IPS-NIHi11 (cell line): ENCODE measurements at regions not wholly inside any gene's neighbourhood (a gene's known extent, or its start where the extent isn't known, plus 50 kb on each side); places are given as distances from the start of the nearest gene placed in this dataset.

Experiments
- DNase-seq: peaks from one replicate; pipeline ENCODE4 v3.0.0; 2012; ENCODE audit warnings: mixed read lengths, low spot score

DNA sequence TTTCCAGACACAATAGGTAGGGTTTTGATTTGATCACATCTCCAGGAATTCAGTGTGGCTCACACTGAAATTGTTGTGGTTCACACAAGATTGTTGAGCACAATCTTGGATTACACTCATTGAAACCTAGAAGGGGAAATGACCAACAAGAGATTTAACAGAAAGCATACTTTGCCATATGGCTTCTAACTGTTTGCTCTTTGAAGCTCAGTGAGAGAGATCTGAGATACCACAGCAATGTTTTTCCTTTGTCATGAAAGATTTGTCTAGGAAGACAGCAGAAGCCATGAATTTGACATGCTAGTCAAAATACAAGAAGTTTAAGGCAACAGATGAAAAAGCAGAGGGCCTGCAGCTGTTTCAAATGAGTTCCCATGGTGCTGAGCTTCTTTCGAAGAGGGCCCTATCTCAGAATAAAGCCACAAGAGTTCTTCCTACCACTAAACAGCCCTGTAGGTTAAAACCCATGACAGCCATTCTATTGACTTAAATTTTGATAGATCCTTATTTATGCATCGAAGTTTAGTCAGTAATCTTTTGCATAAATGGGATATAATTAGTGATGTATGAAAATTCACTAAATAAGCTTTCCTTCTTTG is 650.4 kb downstream of the LTN1 start:
- DNase-seq: no peak

DNA sequence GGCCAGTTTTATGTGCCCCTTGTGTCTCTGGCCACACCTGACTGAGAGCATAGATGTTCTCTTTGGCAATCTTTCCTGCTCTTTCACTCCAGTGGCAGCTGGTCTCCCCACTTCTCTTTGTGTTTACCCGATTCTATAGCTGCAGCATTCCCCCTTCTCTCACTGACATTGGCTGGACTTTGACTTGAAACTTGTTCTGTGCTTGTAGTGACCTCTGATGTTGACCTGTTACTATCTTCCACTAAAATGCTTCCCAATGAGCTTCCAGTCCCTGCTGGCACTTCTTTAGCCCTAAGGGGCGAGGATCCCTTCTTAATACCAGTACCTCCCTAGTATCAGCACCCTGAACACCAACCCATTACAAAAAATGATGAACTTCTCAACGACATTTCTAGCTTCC is 653.3 kb downstream of the LTN1 start:
- DNase-seq: no peak

DNA sequence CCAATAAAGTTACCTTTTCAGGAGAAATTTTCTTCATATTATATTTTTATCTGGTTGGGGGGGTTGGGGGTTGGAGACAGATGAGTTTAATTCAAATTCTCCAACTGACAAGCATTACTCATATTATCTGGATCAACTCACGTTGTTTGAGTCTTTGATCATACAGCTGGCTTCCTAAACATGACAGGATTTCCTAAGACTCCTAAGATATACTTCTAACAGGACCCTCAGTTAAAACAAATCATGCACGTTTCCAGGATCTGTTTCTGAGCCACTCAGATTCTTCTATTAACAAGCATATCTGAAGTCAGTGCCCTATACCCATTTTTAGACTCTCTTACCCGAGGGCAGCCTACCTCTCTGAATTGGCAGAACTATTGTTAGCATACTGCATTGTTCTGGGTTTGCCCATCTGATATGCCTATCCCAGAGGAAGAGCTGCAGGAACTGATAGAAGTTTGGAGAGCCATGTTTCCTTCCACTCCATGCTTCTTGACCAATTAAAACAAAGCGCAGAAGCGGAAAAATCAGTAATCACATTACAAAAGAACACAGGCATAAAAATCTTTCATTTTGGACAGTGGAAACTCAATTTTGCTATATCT is 653.9 kb downstream of the LTN1 start:
- DNase-seq: no peak

DNA sequence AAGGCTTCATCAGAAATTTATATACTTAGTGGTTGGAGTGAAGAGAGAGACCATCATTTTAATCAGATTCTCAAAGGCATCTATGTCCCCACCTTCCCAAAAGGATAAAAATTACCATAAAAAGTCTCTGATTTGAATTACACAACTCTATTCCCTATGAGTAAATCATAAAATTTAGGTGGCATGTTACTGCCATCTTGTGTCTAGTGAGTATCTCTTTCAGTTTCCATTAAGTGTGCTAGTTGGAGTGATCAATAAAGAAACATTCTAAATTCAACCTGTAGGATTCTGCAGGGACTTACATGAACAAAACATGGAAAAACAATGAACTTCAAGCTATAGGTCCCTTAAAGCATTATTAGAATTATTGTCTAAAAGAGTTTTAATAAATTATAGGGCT is 655.4 kb downstream of the LTN1 start:
- DNase-seq: no peak

- peak; percentile 46 for DNase-seq
Observed at GRCh38 chr21:28336314-28336713, 656.4 kb downstream of the LTN1 start.

GRCh38 chr21:28334407-28334806 is 658.3 kb downstream of the LTN1 start:
- DNase-seq: no peak

GRCh38 chr21:28333578-28334075 is 659.0 kb downstream of the LTN1 start:
- DNase-seq: no peak

DNA sequence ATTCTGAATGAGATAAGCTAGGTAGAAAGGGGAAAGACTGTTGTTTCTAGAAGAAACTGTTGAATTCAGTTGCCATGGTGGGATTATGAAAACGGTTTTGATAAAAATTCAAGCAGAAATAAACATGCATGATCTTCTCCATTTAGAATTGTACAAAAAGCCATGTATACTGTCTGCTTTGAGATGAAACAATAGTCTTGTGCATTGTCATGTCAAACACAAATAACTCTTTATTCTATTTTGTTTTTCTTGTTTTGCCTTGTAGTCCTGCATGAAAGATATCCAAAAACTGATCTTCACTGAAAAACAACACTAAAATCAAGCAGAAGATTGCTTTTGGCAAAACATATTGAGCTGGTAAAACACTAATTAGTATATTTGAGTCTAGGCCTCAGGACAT is 659.9 kb downstream of the LTN1 start:
- no peak for DNase-seq

GRCh38 chr21:28325618-28326017 is 667.1 kb downstream of the LTN1 start:
- peak; percentile 35 for DNase-seq

DNA sequence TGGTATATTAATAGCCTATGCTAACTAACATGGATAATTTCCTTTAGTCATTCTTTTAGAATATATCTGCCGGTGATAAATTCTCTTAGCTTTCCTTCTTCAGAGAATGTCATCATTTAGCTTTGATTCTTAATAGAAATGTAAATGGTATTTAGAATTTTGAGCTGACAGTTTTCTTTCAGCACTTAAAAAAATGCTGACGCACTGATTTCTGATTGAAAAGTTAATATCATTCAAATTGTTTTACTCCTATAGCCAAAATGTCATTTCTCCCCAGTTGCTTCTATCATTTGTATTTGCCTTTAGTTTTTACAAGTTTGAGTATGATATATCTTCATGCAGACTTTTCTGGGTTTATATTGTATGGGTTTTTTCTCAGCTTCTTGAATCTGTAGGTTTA is 668.0 kb downstream of the LTN1 start:
- DNase-seq: no peak

DNA sequence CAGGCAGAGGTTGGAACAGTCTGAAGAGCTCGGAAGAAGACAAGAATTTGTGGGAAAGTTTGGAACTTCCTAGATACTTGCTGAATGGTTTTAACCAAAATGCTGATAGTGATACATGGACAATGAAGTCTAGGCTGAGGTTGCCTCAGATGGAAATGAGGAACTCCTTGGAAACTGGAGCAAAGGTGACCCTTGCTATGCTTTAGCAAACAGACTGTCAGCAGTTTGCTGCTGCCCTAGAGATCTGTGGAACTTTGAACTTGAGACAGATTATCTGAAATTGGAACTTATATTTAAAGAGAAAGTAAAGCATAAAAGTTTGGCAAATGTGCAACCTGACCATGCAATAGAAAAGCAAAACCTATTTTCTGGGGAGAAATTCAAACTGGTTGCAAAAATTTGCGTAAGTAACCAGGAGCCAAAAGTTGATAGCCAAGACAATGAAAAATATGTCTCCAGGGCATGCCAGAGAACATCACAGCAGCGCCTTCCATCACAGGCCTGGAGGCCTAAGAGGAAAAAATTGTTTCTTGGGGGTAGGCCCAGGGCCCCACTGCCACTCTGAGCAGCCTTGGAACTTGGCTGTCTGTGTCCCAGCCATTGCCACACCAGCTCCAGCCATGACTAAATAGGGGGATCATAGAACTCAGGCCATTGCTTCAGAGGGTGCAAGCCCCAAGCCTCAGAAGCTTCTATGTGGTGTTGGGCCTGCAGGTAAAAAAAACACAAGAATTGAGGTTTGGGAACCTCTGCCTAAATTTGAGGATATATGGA is 675.3 kb downstream of the LTN1 start:
- no peak for DNase-seq

GRCh38 chr21:28311411-28312190 is 681.1 kb downstream of the LTN1 start:
- DNase-seq: no peak

DNA sequence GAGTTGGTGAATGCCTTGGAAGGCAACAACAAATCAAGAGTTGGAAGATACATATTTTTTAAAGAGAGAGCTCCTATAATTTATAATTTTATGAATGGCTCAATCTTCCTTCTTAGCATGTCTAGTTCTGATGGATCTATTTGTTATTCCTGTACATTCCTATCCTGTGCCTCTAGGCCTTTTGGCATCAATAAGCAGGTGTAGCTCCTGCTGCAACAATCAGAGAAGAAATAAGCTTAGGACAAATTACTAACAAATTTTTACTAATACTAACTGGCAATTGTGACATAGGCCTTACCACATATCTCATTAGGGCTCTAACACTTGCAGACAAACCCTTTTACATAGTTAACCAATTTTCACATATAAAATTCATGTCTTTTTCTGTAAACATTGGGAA is 682.0 kb downstream of the LTN1 start:
- no peak for DNase-seq

- no peak for DNase-seq
Observed at GRCh38 chr21:28310171-28310685, 682.4 kb downstream of the LTN1 start.

DNA sequence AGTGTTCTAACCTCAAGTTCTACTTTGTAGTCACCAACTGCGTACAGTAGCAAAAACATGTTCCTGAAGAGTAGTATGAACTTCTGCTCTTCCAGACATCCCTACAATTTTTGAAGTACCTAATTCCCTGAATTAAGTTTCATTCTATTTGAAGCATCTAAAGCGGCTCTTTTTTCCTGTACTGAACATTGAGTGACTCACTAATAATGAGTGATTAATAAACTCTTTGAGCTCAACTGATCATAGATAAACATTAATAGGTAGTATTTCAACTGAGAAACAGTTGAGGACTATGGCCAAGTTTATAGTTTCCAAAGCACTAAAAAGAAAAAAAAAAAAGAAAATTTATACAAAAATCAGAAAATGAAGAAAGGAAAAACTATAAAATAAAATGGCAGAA is 683.1 kb downstream of the LTN1 start:
- DNase-seq: no peak

DNA sequence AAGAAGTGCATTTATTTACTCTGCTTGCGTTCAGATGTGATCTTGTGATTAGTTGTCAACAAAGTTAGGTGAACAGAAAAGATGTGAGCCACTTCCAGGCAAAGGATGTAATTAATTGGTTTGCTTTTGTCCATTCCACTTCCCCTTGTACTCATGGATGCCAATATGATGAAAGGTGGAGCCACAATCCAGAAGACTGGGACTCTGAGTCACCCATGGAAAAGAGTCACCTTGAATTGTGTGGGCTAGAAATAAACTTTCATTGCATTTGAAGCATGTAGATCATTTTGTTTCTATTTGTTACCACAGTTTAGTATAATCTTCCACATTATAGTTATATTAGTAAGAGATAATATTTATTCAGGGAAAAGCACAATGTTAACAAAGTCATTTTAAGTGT is 684.2 kb downstream of the LTN1 start:
- DNase-seq: no peak

- no peak for DNase-seq
Observed at GRCh38 chr21:28299946-28300345, 692.7 kb downstream of the LTN1 start.

DNA sequence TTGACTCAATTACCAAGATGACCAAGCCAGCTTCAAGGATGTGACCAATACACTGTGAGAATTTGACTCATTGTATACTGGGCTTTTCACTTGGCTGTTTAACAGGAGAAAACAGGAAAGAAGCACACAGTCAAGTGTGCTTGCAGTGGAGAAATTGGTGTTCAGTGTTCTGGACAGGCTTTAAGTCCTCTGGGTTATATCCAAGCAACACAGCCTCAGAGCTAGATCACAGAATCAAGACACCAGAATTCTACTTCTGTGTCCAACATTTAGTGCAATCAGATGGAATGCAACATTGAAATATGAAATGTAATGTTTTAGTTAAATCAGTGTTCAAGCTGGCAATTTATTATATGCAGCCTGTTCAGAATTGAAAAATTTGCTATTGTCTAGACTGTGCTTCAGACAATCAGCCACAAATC is 694.4 kb downstream of the LTN1 start:
- no peak for DNase-seq

DNA sequence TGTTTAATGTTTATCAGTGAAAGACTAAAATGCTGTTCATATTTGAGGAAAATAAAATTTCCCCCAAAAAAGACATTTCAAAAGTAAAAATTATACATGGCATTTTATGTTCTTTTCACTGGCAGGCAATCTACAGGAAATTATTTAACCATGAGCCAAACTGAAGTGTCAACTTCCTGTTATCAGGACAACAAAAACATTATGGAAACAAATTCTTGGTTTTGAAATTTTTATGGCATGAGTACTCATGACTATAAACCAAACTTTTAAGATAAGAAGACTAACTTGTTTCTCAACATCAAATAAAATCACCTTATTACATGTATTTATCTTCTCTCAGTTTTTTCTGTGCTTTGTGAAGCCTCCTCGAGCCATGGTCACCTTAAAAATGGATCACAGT is 698.6 kb downstream of the LTN1 start:
- no peak for DNase-seq

- no peak for DNase-seq
Observed at GRCh38 chr21:28283641-28284490, 708.8 kb downstream of the LTN1 start.

DNA sequence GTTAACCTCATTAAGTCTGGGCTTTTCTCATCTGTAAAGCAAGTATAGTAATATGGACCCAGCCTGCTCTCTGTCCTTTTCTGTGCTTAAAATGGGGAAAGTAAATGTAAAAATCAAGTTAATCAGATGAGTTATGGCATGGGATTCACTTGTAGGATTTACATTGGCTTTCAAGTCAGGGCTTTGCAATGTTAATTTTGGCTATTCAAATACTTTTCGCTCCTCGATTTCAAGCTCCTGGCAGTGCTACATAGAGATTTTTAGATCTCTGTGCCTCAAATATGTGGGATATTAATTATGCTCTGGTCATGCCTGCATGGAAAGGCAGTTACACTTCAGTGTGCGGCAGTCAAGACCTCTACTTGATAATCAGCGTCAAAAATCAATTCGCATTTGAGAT is 709.8 kb downstream of the LTN1 start:
- no peak for DNase-seq
